HEK293T (cell line): ENCODE measurements at regions not wholly inside any gene's neighbourhood (a gene's known extent, or its start where the extent isn't known, plus 50 kb on each side); places are given as distances from the start of the nearest gene placed in this dataset.

Experiments used
- ARNT ChIP-seq: fragments of 450-650 bp; IDR thresholded peaks from 2 replicates; pipeline ENCODE4 v1.6.1; 2017; ENCODE audit warnings: mild to moderate bottlenecking
- BHLHE40 ChIP-seq: fragments of 450-650 bp; IDR thresholded peaks from 2 replicates; pipeline ENCODE4 v1.6.1; 2016; ENCODE audit warnings: mild to moderate bottlenecking, moderate library complexity, borderline replicate concordance
- CTBP1 ChIP-seq: fragments of 450-650 bp; IDR thresholded peaks from 2 replicates; pipeline ENCODE4 v1.6.1; 2016; ENCODE audit warnings: borderline replicate concordance
- ELF4 ChIP-seq: fragments of 450-650 bp; IDR thresholded peaks from 2 replicates; pipeline ENCODE4 v1.6.1; 2017; ENCODE audit warnings: antibody characterized with exemption
- FOXA1 ChIP-seq: fragments of 450-650 bp; IDR thresholded peaks from 2 replicates; pipeline ENCODE4 v1.6.1; 2016; ENCODE audit warnings: mild to moderate bottlenecking
- FOXK2 ChIP-seq: fragments of 450-650 bp; IDR thresholded peaks from 2 replicates; pipeline ENCODE4 v1.6.1; 2016; ENCODE audit warnings: mild to moderate bottlenecking
- FOXM1 ChIP-seq: fragments of 450-650 bp; IDR thresholded peaks from 2 replicates; pipeline ENCODE4 v1.6.1; 2017; ENCODE audit warnings: mild to moderate bottlenecking, borderline replicate concordance
- HDGF ChIP-seq: fragments of 450-650 bp; IDR thresholded peaks from 2 replicates; pipeline ENCODE4 v1.6.1; 2017; ENCODE audit warnings: antibody characterized with exemption, borderline replicate concordance
- L3MBTL2 ChIP-seq: fragments of 450-650 bp; conservative IDR thresholded peaks from 2 replicates; pipeline ENCODE4 v1.6.1; 2016; ENCODE audit warnings: mild to moderate bottlenecking
- LEF1 ChIP-seq: fragments of 450-650 bp; IDR thresholded peaks from 2 replicates; pipeline ENCODE4 v1.6.1; 2017; ENCODE audit warnings: mild to moderate bottlenecking, borderline replicate concordance
- NFRKB ChIP-seq: fragments of 450-650 bp; IDR thresholded peaks from 2 replicates; pipeline ENCODE4 v1.6.1; 2016; ENCODE audit warnings: mild to moderate bottlenecking, moderate library complexity
- SP1 ChIP-seq: fragments of 450-650 bp; IDR thresholded peaks from 2 replicates; pipeline ENCODE4 v1.6.1; 2017
- TARDBP ChIP-seq: fragments of 450-650 bp; IDR thresholded peaks from 2 replicates; pipeline ENCODE4 v1.6.1; 2016
- TF ChIP-seq, protein P1 (sequence below): fragments of 450-650 bp; IDR thresholded peaks from 2 replicates; pipeline ENCODE4 v1.6.1; 2016

DNA sequence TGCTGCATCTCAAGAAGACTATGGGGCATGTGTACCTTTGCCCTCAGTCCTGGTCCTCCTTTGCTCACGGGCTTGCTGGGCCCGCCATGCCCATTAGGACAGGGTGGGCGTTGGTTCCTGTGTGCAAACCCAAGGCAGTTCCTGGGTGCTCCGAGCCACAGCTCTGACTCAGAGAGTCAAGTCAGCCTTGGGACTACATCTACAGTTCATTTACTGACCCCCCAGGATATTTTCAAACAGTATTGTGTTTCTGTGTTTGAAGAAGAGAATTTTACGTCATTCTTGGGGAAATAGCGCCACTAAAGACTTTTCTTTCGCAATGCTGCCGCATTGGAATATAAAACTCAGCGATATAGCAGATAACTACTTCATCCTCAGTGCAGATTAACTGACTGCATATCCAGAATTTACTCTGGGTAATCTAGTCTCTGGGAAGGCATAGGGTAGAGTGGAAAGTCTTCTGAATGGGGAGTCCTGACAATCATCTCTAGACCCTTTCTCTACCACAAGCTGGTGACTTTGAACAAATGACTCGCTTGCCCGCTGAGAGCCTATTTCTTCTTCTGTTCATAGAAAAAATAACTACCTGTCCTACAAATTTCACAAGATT is 638.9 kb upstream of the FZD8 start:
- TF ChIP-seq ELF4 (no peak), SP1 (no peak), L3MBTL2 (no peak), BHLHE40 (no peak), HDGF (no peak), ARNT (no peak), NFRKB (no peak), FOXM1 (no peak), FOXK2 (no peak), TARDBP (no peak), FOXA1 (no peak), LEF1 (no peak), CTBP1 (no peak)
- TF ChIP-seq, protein P1, sequence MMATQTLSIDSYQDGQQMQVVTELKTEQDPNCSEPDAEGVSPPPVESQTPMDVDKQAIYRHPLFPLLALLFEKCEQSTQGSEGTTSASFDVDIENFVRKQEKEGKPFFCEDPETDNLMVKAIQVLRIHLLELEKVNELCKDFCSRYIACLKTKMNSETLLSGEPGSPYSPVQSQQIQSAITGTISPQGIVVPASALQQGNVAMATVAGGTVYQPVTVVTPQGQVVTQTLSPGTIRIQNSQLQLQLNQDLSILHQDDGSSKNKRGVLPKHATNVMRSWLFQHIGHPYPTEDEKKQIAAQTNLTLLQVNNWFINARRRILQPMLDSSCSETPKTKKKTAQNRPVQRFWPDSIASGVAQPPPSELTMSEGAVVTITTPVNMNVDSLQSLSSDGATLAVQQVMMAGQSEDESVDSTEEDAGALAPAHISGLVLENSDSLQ = no peak
